Psoas muscle (tissue), 7 donors: ENCODE measurements at regions not wholly inside any gene's neighbourhood (a gene's known extent, or its start where the extent isn't known, plus 50 kb on each side); places are given as distances from the start of the nearest gene placed in this dataset.

Source experiments
- ATAC-seq, 4 donors: fragments of 200-7000 bp; cut with Tn5 transposase; one replicate each; pipeline ENCODE4 v1.9.1; 2020; ENCODE audit warnings: moderate library complexity in 3 of 4, mild to moderate bottlenecking in 2 of 4
- DNase-seq, 2 donors: peaks; one replicate each; pipeline ENCODE4 v3.0.0-alpha.2; 2020
- H3K27ac ChIP-seq: fragments of 200-600 bp; one replicate; pipeline ENCODE4 v1.8.0; 2022
- H3K27me3 ChIP-seq, 3 donors: fragments of 200-600 bp in 1 of 3; one replicate each; pipeline versions ENCODE4 v1.6.1 to v1.8.0; 2013 to 2022; ENCODE audit warnings: low read length in 2 of 3, mild to moderate bottlenecking in 2 of 3, moderate library complexity in 1 of 3; ENCODE audit not compliant: insufficient read depth in 3 of 3
- H3K36me3 ChIP-seq, 2 donors: fragments of 200-600 bp in 1 of 2; one replicate each; pipeline versions ENCODE4 v1.6.1 to v1.8.0; 2013 to 2022; ENCODE audit warnings: low read depth in 1 of 2, mild to moderate bottlenecking in 1 of 2, moderate library complexity in 1 of 2; ENCODE audit not compliant: insufficient read depth in 1 of 2
- H3K4me1 ChIP-seq: fragments of 200-600 bp; one replicate; pipeline ENCODE4 v1.8.0; 2022
- H3K4me3 ChIP-seq: fragments of 200-600 bp; one replicate; pipeline ENCODE4 v1.8.0; 2022; ENCODE audit warnings: mild to moderate bottlenecking
- H3K9me3 ChIP-seq: fragments of 200-600 bp; one replicate; pipeline ENCODE4 v1.8.0; 2022
- WGBS, 3 donors: extraction: QIAGEN DNeasy Blood & Tissue Kit; methylation state at CpG; one replicate each; pipeline versions ENCODE4 v1.1.6 to v1.1.7; 2013; 5-methylcytosine and 5-hydroxymethylcytosine counted together
- intact Hi-C, 2 donors: fragments of 100-400 bp; cut with DNase I; formaldehyde crosslinking; loops; one replicate each; pipeline versions ENCODE4 v1.11.0 to v1.14.2; 2022
- TF ChIP-seq, protein P1 (sequence below): fragments of 200-600 bp; IDR thresholded peaks from one replicate; pipeline ENCODE4 v1.8.0; 2022; ENCODE audit warnings: antibody characterized with exemption
- donor health status: healthy with polysubstance abuse.
- donor health status: DM: no; HTN: no; CAD: no; lungs with moderate emphysema.
- donor health status: Bipolar disorder and iron deficiency.
- donor health status: healthy.
- donor health status: DM: yes; HTN: yes; CAD: no.
- donor health status: DM: no; HTN: no; CAD: no.
- donor health status: DM: yes; HTN: yes; CAD: no.

- 82 to 92% (median 91%) methylated on average over 2 of the region's 2 CpGs for WGBS, 3 donors
- no peaks in the 10 kb centered on the region for H3K4me1 ChIP-seq
- no peaks in the 10 kb centered on the region for H3K27me3 ChIP-seq
- TF ChIP-seq, protein P1, sequence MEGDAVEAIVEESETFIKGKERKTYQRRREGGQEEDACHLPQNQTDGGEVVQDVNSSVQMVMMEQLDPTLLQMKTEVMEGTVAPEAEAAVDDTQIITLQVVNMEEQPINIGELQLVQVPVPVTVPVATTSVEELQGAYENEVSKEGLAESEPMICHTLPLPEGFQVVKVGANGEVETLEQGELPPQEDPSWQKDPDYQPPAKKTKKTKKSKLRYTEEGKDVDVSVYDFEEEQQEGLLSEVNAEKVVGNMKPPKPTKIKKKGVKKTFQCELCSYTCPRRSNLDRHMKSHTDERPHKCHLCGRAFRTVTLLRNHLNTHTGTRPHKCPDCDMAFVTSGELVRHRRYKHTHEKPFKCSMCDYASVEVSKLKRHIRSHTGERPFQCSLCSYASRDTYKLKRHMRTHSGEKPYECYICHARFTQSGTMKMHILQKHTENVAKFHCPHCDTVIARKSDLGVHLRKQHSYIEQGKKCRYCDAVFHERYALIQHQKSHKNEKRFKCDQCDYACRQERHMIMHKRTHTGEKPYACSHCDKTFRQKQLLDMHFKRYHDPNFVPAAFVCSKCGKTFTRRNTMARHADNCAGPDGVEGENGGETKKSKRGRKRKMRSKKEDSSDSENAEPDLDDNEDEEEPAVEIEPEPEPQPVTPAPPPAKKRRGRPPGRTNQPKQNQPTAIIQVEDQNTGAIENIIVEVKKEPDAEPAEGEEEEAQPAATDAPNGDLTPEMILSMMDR, result no peak
- no peaks in the 10 kb centered on the region for H3K36me3 ChIP-seq
- no peak overlapping the region for H3K4me3 ChIP-seq
- no peaks in the 10 kb centered on the region for H3K9me3 ChIP-seq
- ATAC-seq (no peak), DNase-seq (no peak)
- intact Hi-C loops, result no loop called here
- H3K27ac ChIP-seq, result no peak overlapping the region
Observed at GRCh38 chr18:61666876-61667590, 225.8 kb downstream of the RNF152 start.

GRCh38 chr18:61664419-61665084 lies 228.3 kb downstream of the RNF152 start:
- Histone ChIP-seq H3K4me1 (no peaks in the 10 kb centered on the region), H3K9me3 (no peaks in the 10 kb centered on the region), H3K27me3 (no peaks in the 10 kb centered on the region), H3K36me3 (no peaks in the 10 kb centered on the region), H3K27ac (no peak overlapping the region), H3K4me3 (no peak overlapping the region)
- no peak for ATAC-seq
- no peak for DNase-seq
- TF ChIP-seq, protein P1, result no peak
- WGBS, 3 donors, result 72 to 78% (median 78%) methylated on average over 6 of the region's 6 CpGs
- intact Hi-C loops, result no loop called here

GRCh38 chr18:61662726-61663125 lies 230.1 kb downstream of the RNF152 start:
- no peak overlapping the region for H3K27ac ChIP-seq
- H3K36me3 ChIP-seq, result no peaks in the 10 kb centered on the region
- no peak for DNase-seq
- no peaks in the 10 kb centered on the region for H3K4me1 ChIP-seq
- intact Hi-C loops, result no loop called here
- no peaks in the 10 kb centered on the region for H3K27me3 ChIP-seq
- H3K4me3 ChIP-seq, result no peak overlapping the region
- ATAC-seq, result no peak
- no peaks in the 10 kb centered on the region for H3K9me3 ChIP-seq
- TF ChIP-seq, protein P1, result no peak
- WGBS, 3 donors, result 86 to 87% (median 86%) methylated on average over 3 of the region's 3 CpGs

DNA sequence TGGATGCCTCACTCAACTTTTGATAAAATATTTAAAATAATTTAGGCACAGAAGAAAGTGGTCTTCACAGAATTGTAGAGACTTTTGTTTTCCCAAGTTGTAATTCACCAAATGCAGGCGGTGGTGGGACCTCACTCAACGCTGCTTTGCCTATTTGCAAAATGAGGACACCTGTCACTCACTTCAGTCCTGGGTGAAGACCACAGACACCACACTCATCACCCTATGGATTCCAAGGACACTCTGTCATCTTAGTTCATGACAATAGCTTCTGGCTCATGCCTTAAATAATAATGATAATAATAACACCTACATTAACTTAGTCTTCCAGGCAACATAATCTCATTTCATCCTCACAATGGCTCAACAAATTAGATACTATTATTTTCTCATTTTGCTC lies 234.4 kb downstream of the RNF152 start:
- intact Hi-C loops, result no loop called here
- DNase-seq, result no peak
- ATAC-seq, result no peak

More for the DNA sequence above, 234.4 kb downstream of the RNF152 start:
- Histone ChIP-seq H3K27me3 (no peaks in the 10 kb centered on the region), H3K4me1 (no peaks in the 10 kb centered on the region), H3K4me3 (no peak overlapping the region), H3K36me3 (no peaks in the 10 kb centered on the region), H3K9me3 (no peaks in the 10 kb centered on the region), H3K27ac (no peak overlapping the region)
- TF ChIP-seq, protein P1, result no peak
- 62 to 97% (median 90%) methylated on average over 2 of the region's 2 CpGs for WGBS, 3 donors
